ENCODE measurements at regions not wholly inside any gene's neighbourhood (a gene's known extent, or its start where the extent isn't known, plus 50 kb on each side); places are given as distances from the start of the nearest gene placed in this dataset.
"Not testable (repeated sequence)": the region's sequence is repeated elsewhere in the genome, so short reads cannot be mapped to it uniquely, and the experiment has no call there.

DNA sequence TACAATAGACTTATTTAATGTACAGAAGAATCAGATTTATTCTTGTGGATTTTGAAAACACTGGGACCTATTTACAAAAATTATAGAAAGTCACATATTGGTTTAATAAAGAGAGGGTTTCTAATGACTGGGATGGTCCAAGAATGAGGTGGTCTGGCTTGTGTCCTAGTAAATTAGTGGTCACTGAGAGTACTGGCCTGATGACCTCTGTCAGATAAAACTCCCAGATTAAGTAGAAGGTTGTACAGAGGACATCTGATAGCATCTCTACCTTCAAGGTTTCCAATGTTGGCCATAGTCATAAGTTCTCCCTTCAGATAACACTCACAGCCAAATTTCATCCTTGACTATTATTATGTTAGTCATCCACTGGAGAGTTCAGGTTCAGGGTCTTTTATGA, 692.9 kb downstream of the MTRR start:
- H3K4me3 ChIP-seq, result no peak overlapping the region
- DNase-seq (no peak), ATAC-seq (no peak)
- H3K9me3 ChIP-seq, result peaks cover 0 to 3% of the 10 kb centered on the region in 2 donors
- no peak for TF ChIP-seq CTCF (IDR thresholded peaks at IDR 0.05)
- no peaks in the 10 kb centered on the region for H3K4me1 ChIP-seq
- H3K36me3 ChIP-seq, result no peaks in the 10 kb centered on the region
- intact Hi-C loops (cut with DNase I), result no loop called here
- H3K27ac ChIP-seq, result no peak overlapping the region
- H3K27me3 ChIP-seq, result no peaks in the 10 kb centered on the region

DNA sequence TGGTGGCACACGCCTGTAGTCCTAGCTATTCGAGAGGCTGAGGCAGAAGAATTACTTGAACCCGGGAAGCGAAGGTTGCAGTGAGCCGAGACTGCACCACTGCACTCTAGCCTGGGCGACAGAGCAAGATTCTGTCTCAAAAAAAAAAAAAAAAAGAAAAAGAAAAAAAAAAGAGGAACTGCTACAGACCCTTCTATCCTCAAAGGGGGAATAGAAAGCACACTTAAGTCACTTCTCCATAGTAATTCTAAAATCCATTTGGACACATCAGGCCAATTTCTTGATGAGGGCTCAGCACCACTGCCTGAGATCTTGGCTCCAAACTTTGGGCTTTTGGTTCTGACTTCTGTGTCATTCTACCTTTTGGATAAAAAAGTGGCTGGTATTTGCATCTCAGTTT, 694.6 kb downstream of the MTRR start:
- H3K4me1 ChIP-seq; H3K9me3 ChIP-seq; intact Hi-C loops (cut with DNase I); H3K27ac ChIP-seq; DNase-seq; ATAC-seq; H3K27me3 ChIP-seq; H3K36me3 ChIP-seq; H3K4me3 ChIP-seq: not testable (repeated sequence)

GRCh38 chr5:8568858-8569257, 699.9 kb downstream of the MTRR start:
- intact Hi-C loops (cut with DNase I), result no loop called here
- TF ChIP-seq CTCF (IDR thresholded peaks at IDR 0.05), result no peak
- no peak for ATAC-seq

DNA sequence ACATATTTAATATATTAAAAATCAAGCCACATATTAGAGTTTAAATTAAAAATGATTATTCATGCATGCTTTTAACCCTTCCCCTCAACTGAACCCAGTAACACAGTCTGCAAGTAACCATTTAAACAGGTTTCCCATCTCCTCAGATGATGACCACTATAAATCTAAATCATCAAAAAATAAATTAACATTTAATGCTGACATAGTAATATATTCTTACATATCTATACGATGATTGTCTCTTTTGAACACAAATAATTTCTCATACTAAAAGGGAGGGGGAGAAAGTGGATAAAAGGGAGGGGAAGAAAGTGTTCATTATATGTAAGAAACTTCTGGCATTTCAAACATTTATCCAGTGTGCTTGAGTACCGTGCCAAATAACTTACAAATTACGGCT, 701.6 kb downstream of the MTRR start:
- Histone ChIP-seq H3K27ac (no peak overlapping the region), H3K4me3 (no peak overlapping the region), H3K36me3 (no peaks in the 10 kb centered on the region), H3K27me3 (no peaks in the 10 kb centered on the region), H3K4me1 (no peaks in the 10 kb centered on the region), H3K9me3 (no peaks in the 10 kb centered on the region)
- TF ChIP-seq CTCF (IDR thresholded peaks at IDR 0.05), result no peak
- ATAC-seq (no peak), DNase-seq (no peak)
- intact Hi-C loops (cut with DNase I), result no loop called here

More at GRCh38 chr5:8568858-8569257, 699.9 kb downstream of the MTRR start:
- Histone ChIP-seq H3K9me3 (no peaks in the 10 kb centered on the region), H3K4me1 (no peaks in the 10 kb centered on the region), H3K4me3 (no peak overlapping the region), H3K36me3 (no peaks in the 10 kb centered on the region), H3K27ac (no peak overlapping the region), H3K27me3 (no peaks in the 10 kb centered on the region)
- no peak for DNase-seq

GRCh38 chr5:8576178-8576577, 707.2 kb downstream of the MTRR start:
- no peak for DNase-seq
- H3K36me3 ChIP-seq, result no peaks in the 10 kb centered on the region
- H3K27me3 ChIP-seq, result no peaks in the 10 kb centered on the region
- no peak for ATAC-seq
- no peak overlapping the region for H3K27ac ChIP-seq
- intact Hi-C loops (cut with DNase I), result no loop called here
- no peak overlapping the region for H3K4me3 ChIP-seq
- no peaks in the 10 kb centered on the region for H3K9me3 ChIP-seq
- no peaks in the 10 kb centered on the region for H3K4me1 ChIP-seq
- no peak for TF ChIP-seq CTCF (IDR thresholded peaks at IDR 0.05)

GRCh38 chr5:8577792-8578191, 708.8 kb downstream of the MTRR start:
- Histone ChIP-seq H3K9me3 (no peaks in the 10 kb centered on the region), H3K36me3 (no peaks in the 10 kb centered on the region), H3K27ac (no peak overlapping the region), H3K27me3 (no peaks in the 10 kb centered on the region), H3K4me3 (no peak overlapping the region), H3K4me1 (no peaks in the 10 kb centered on the region)
- DNase-seq, result no peak
- no peak for TF ChIP-seq CTCF (IDR thresholded peaks at IDR 0.05)
- intact Hi-C loops (cut with DNase I), result no loop called here
- no peak for ATAC-seq

Measured in left lung (tissue), 4 donors.